Central memory CD8-positive, alpha-beta T cell (primary cell): ENCODE measurements at regions not wholly inside any gene's neighbourhood (a gene's known extent, or its start where the extent isn't known, plus 50 kb on each side); places are given as distances from the start of the nearest gene placed in this dataset.

ENCODE experiments used
- ATAC-seq: fragments of 150-1000 bp; cut with Tn5 transposase; replicated peaks from 2 replicates; pipeline ENCODE4 v1.10.0; 2022; ENCODE audit warnings: mild to moderate bottlenecking, moderate FRiP score, moderate number of reproducible peaks; ENCODE audit not compliant: poor library complexity, severe bottlenecking; ENCODE audit errors: extremely low read depth
- DNase-seq, 2 donors: peaks; one replicate each; pipeline ENCODE4 v3.0.0; 2021; ENCODE audit warnings: low spot score in 2 of 2
- H3K27ac Mint-ChIP-seq: one replicate; pipeline ENCODE4 v1.8.0; 2022; ENCODE audit warnings: low read depth, mild to moderate bottlenecking, moderate library complexity, mixed read lengths
- H3K27me3 Mint-ChIP-seq: one replicate; pipeline ENCODE4 v1.8.0; 2022; ENCODE audit warnings: mixed read lengths
- H3K36me3 Mint-ChIP-seq: one replicate; pipeline ENCODE4 v1.8.0; 2022; ENCODE audit warnings: mild to moderate bottlenecking, moderate library complexity, mixed read lengths; ENCODE audit not compliant: insufficient read depth
- H3K4me1 Mint-ChIP-seq: one replicate; pipeline ENCODE4 v1.8.0; 2022; ENCODE audit warnings: mixed read lengths
- H3K4me3 Mint-ChIP-seq: one replicate; pipeline ENCODE4 v1.8.0; 2022; ENCODE audit warnings: mild to moderate bottlenecking, moderate library complexity, mixed read lengths
- H3K9me3 Mint-ChIP-seq: one replicate; pipeline ENCODE4 v1.8.0; 2022; ENCODE audit warnings: mixed read lengths

DNA sequence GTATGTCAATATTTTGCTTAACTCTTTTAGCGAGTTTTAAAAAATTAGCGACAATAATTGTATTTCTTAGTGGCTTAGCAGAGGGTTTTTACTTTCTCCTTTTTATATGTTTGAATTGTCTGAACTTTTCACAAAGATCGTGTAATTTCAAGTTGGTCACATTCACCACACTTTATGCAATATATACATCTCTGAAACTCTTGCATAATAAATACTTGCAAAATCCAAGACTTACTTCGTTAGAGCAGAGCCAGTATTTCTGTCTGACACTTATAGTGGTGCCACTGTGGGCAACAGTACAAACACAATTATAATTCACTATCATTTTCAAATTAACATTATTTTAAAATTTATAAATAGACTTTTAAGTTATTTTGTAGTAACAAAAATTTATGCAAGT, 62.0 kb downstream of the SUCNR1 start:
- DNase-seq (no peak), ATAC-seq (no peak)
- Mint-ChIP-seq H3K27me3 (peaks cover 20% of the 10 kb centered on the region), H3K4me1 (no peaks in the 10 kb centered on the region), H3K4me3 (no peak overlapping the region), H3K36me3 (no peaks in the 10 kb centered on the region), H3K27ac (no peak overlapping the region), H3K9me3 (no peaks in the 10 kb centered on the region)

DNA sequence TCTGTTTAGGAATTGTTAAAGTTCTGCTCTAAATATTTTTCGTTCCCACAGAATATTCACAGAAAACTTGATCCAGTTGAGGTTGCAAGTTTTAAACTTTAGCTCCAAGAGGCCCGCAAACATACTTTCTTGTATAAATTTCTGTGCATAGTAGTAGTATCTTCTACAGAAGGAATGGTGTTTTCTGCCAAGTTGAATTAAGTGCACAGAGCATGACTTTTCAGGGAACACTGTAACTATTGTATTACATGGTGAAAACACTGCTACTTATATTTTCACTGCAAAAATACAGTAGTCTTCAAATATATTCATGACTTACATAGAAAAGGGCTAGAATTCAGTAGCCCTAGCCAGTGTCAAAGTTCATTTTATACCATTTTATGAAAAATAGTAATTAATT, 67.0 kb downstream of the SUCNR1 start:
- no peaks in the 10 kb centered on the region for H3K9me3 Mint-ChIP-seq
- no peak for ATAC-seq
- peaks cover 32% of the 10 kb centered on the region for H3K27me3 Mint-ChIP-seq
- no peak overlapping the region for H3K27ac Mint-ChIP-seq
- no peak overlapping the region for H3K4me3 Mint-ChIP-seq
- no peaks in the 10 kb centered on the region for H3K36me3 Mint-ChIP-seq
- no peaks in the 10 kb centered on the region for H3K4me1 Mint-ChIP-seq
- no peak for DNase-seq

GRCh38 chr3:151943539-151943938, 70.1 kb downstream of the SUCNR1 start:
- H3K4me1 Mint-ChIP-seq = no peaks in the 10 kb centered on the region

GRCh38 chr3:151944356-151944755, 70.9 kb downstream of the SUCNR1 start:
- H3K4me3 Mint-ChIP-seq = no peak overlapping the region
- no peaks in the 10 kb centered on the region for H3K9me3 Mint-ChIP-seq
- H3K36me3 Mint-ChIP-seq = no peaks in the 10 kb centered on the region
- no peak for DNase-seq
- no peaks in the 10 kb centered on the region for H3K4me1 Mint-ChIP-seq
- no peak for ATAC-seq
- H3K27ac Mint-ChIP-seq = no peak overlapping the region
- peaks cover 46% of the 10 kb centered on the region for H3K27me3 Mint-ChIP-seq

More at GRCh38 chr3:151943539-151943938, 70.1 kb downstream of the SUCNR1 start:
- Mint-ChIP-seq H3K9me3 (no peaks in the 10 kb centered on the region), H3K36me3 (no peaks in the 10 kb centered on the region), H3K4me3 (no peak overlapping the region), H3K27me3 (peaks cover 44% of the 10 kb centered on the region), H3K27ac (no peak overlapping the region)
- DNase-seq (no peak), ATAC-seq (no peak)

DNA sequence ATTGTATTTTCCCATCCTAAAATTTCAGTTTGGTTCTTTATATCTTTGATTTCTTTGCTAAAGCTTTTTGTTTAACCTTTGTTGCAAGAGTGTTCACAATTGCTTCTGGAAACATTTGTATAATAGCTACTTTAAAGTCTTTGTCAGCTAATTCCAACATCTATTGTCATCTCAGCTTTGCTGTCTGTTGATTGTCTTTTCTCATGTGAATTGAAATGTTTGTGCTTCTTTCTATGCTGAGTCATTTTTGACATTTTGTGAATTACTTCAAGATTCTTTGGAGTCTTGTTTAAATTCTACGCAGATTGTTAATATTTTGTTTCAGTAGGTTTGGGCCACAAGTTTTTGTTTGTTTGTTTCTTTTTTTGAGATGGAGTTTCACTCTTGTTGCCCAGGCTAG, 73.2 kb downstream of the SUCNR1 start:
- ATAC-seq (no peak), DNase-seq (no peak)
- Mint-ChIP-seq H3K27ac (no peak overlapping the region), H3K4me1 (no peaks in the 10 kb centered on the region), H3K36me3 (no peaks in the 10 kb centered on the region), H3K4me3 (no peak overlapping the region), H3K27me3 (peaks cover 63% of the 10 kb centered on the region), H3K9me3 (no peaks in the 10 kb centered on the region)

DNA sequence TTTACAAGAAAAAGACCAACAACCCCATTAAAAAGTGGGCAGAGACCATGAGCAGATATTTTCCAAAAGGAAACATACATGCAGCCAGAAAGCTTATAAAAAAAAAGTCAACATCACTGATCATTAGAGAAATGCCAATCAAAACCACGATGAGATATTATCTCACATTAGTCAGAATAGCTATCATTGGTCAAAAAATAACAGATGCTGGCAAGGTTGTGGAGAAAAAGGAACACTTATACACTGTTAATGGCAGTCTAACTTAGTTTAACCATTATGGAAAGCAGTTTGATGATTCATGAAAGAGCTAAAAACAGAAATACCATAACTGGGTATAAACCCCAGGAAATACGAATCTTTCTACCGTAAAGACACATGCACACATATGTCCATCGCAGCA, 76.3 kb downstream of the SUCNR1 start:
- H3K4me1 Mint-ChIP-seq = no peaks in the 10 kb centered on the region
- H3K27ac Mint-ChIP-seq = no peak overlapping the region
- H3K4me3 Mint-ChIP-seq = no peak overlapping the region
- H3K9me3 Mint-ChIP-seq = no peaks in the 10 kb centered on the region
- no peaks in the 10 kb centered on the region for H3K36me3 Mint-ChIP-seq
- DNase-seq (no peak), ATAC-seq (no peak)
- H3K27me3 Mint-ChIP-seq = peaks cover 72% of the 10 kb centered on the region

- Mint-ChIP-seq H3K27ac (no peak overlapping the region), H3K36me3 (no peaks in the 10 kb centered on the region), H3K4me1 (no peaks in the 10 kb centered on the region), H3K27me3 (peaks cover 23% of the 10 kb centered on the region), H3K9me3 (no peaks in the 10 kb centered on the region), H3K4me3 (no peak overlapping the region)
- ATAC-seq (no peak), DNase-seq (no peak)
These were observed 81.9 kb downstream of the SUCNR1 start for GRCh38 chr3:151955356-151955755.

- Mint-ChIP-seq H3K27me3 (peaks cover 21% of the 10 kb centered on the region), H3K4me1 (no peaks in the 10 kb centered on the region), H3K9me3 (no peaks in the 10 kb centered on the region), H3K4me3 (no peak overlapping the region), H3K27ac (no peak overlapping the region), H3K36me3 (no peaks in the 10 kb centered on the region)
- no peak for ATAC-seq
- no peak for DNase-seq
These were observed 87.6 kb downstream of the SUCNR1 start for GRCh38 chr3:151960961-151961580.

GRCh38 chr3:151962352-151962751, 88.9 kb downstream of the SUCNR1 start:
- no peak for ATAC-seq
- no peak for DNase-seq

DNA sequence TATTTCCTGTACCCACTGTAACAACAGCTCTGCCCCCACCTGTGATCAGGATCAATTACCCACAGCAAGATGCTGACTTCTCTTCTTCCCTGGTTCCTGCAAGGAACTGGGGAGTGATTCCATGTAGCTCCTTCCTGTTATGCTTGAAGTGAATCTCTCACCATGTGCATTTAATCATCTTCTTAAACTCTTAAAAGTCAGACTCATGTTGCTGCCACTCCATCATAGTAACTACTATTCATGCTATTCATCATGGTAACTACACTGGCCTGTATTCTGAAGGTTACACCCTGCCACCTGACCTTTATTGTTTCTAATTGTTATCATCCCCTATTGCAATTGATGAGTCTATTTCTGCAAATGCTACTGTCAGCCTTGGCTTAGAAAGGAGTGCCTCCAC, 89.5 kb downstream of the SUCNR1 start:
- DNase-seq (no peak), ATAC-seq (no peak)
- no peaks in the 10 kb centered on the region for H3K9me3 Mint-ChIP-seq
- H3K27ac Mint-ChIP-seq = no peak overlapping the region
- H3K4me1 Mint-ChIP-seq = no peaks in the 10 kb centered on the region
- H3K36me3 Mint-ChIP-seq = no peaks in the 10 kb centered on the region
- no peak overlapping the region for H3K4me3 Mint-ChIP-seq
- H3K27me3 Mint-ChIP-seq = peaks cover 36% of the 10 kb centered on the region

More at GRCh38 chr3:151962352-151962751, 88.9 kb downstream of the SUCNR1 start:
- Mint-ChIP-seq H3K4me1 (no peaks in the 10 kb centered on the region), H3K36me3 (no peaks in the 10 kb centered on the region), H3K9me3 (no peaks in the 10 kb centered on the region), H3K27me3 (peaks cover 33% of the 10 kb centered on the region), H3K4me3 (no peak overlapping the region), H3K27ac (no peak overlapping the region)

DNA sequence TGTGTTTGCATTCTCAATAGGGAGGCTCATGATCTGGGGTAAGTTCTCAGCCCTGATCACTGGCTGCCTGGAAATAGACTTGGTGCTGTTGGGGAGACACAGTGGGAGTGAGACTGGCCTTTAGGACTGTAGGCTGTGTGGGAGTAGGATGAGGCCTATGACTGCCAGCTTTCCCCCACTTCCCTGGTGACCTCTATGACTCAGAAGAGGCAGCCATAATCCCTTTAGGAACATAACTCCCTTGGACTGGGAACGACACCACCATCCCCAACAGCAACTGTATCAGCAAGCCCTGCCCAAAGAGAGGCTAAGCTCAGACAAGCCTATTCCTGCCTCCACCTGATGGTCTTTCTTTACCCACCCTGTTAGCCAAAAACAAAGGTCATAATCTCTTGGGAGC, 91.3 kb downstream of the SUCNR1 start:
- DNase-seq (no peak), ATAC-seq (no peak)
- Mint-ChIP-seq H3K27ac (no peak overlapping the region), H3K4me3 (no peak overlapping the region), H3K9me3 (no peaks in the 10 kb centered on the region), H3K36me3 (no peaks in the 10 kb centered on the region), H3K4me1 (no peaks in the 10 kb centered on the region), H3K27me3 (peaks cover 36% of the 10 kb centered on the region)

GRCh38 chr3:151969026-151969642, 95.7 kb downstream of the SUCNR1 start:
- DNase-seq (no peak), ATAC-seq (no peak)
- H3K4me1 Mint-ChIP-seq = no peaks in the 10 kb centered on the region
- no peaks in the 10 kb centered on the region for H3K9me3 Mint-ChIP-seq
- H3K27ac Mint-ChIP-seq = no peak overlapping the region
- H3K4me3 Mint-ChIP-seq = no peak overlapping the region
- peaks cover 35% of the 10 kb centered on the region for H3K27me3 Mint-ChIP-seq
- no peaks in the 10 kb centered on the region for H3K36me3 Mint-ChIP-seq

GRCh38 chr3:151971814-151972579, 98.6 kb downstream of the SUCNR1 start:
- H3K9me3 Mint-ChIP-seq = no peaks in the 10 kb centered on the region
- no peaks in the 10 kb centered on the region for H3K4me1 Mint-ChIP-seq
- H3K4me3 Mint-ChIP-seq = no peak overlapping the region
- DNase-seq (no peak), ATAC-seq (no peak)
- H3K36me3 Mint-ChIP-seq = no peaks in the 10 kb centered on the region
- H3K27me3 Mint-ChIP-seq = peaks cover 6% of the 10 kb centered on the region
- H3K27ac Mint-ChIP-seq = no peak overlapping the region
